ENCODE measurements at regions not wholly inside any gene's neighbourhood (a gene's known extent, or its start where the extent isn't known, plus 50 kb on each side); places are given as distances from the start of the nearest gene placed in this dataset.

- TF ChIP-seq CTCF (conservative IDR thresholded peaks at IDR 0.05; ENCODE audit: low read depth, low read length) (no peak), EZH2 (IDR thresholded peaks at IDR 0.05; ENCODE audit: low read length, unreplicated experiment) (no peak)
Observed at GRCh38 chr4:14445882-14446281, 556.4 kb upstream of the CPEB2 start.
